H9 (cell line): ENCODE measurements at regions not wholly inside any gene's neighbourhood (a gene's known extent, or its start where the extent isn't known, plus 50 kb on each side); places are given as distances from the start of the nearest gene placed in this dataset.

Experiments used
- DNase-seq: peaks from one replicate; pipeline ENCODE4 v3.0.0-alpha.2; 2017
- H2AFZ ChIP-seq: one replicate; pipeline ENCODE4 v1.6.1; 2013; ENCODE audit warnings: mild to moderate bottlenecking, low read length, control low read depth, moderate library complexity
- H2AK5ac ChIP-seq: 2 replicates; pipeline ENCODE4 v1.6.1; 2013; ENCODE audit warnings: low read length, control low read depth, mixed read lengths; ENCODE audit not compliant: insufficient read length
- H2BK120ac ChIP-seq: one replicate; pipeline ENCODE4 v1.6.1; 2013; ENCODE audit warnings: low read depth, mild to moderate bottlenecking, low read length, control low read depth, inconsistent platforms; ENCODE audit not compliant: poor library complexity, severe bottlenecking
- H2BK12ac ChIP-seq: 2 replicates; pipeline ENCODE4 v1.6.1; 2013; ENCODE audit warnings: low read length, control low read depth, mixed read lengths, low read depth; ENCODE audit not compliant: insufficient read length
- H2BK15ac ChIP-seq: 2 replicates; pipeline ENCODE4 v1.6.1; 2013; ENCODE audit warnings: low read depth, low read length, control low read depth
- H2BK20ac ChIP-seq: one replicate; pipeline ENCODE4 v1.6.1; 2013; ENCODE audit warnings: low read depth, mild to moderate bottlenecking, low read length, control low read depth, inconsistent platforms; ENCODE audit not compliant: poor library complexity, severe bottlenecking
- H2BK5ac ChIP-seq: 2 replicates; pipeline ENCODE4 v1.6.1; 2013; ENCODE audit warnings: low read length, control low read depth, mixed read lengths; ENCODE audit not compliant: insufficient read length
- H3K14ac ChIP-seq: 2 replicates; pipeline ENCODE4 v1.6.1; 2013; ENCODE audit warnings: low read length, control low read depth; ENCODE audit not compliant: insufficient read depth
- H3K18ac ChIP-seq: 2 replicates; pipeline ENCODE4 v1.6.1; 2013; ENCODE audit warnings: low read depth, mild to moderate bottlenecking, mixed read lengths, low read length, control low read depth; ENCODE audit not compliant: insufficient read length
- H3K23ac ChIP-seq: 2 replicates; pipeline ENCODE4 v1.6.1; 2013; ENCODE audit warnings: low read length, control low read depth, mixed read lengths, low read depth; ENCODE audit not compliant: insufficient read length
- H3K23me2 ChIP-seq: 2 replicates; pipeline ENCODE4 v1.6.1; 2013; ENCODE audit warnings: low read depth, mild to moderate bottlenecking, mixed read lengths, low read length, control low read depth; ENCODE audit not compliant: insufficient read length, poor library complexity, severe bottlenecking
- H3K27ac ChIP-seq: 2 replicates; pipeline ENCODE4 v1.5.1; 2013; ENCODE audit warnings: low read length, control low read depth, mixed read lengths, low read depth; ENCODE audit not compliant: insufficient read length
- H3K27me3 ChIP-seq: 2 replicates; pipeline ENCODE4 v1.6.1; 2013; ENCODE audit warnings: low read length, control low read depth, inconsistent platforms; ENCODE audit not compliant: insufficient read depth
- H3K4ac ChIP-seq: 2 replicates; pipeline ENCODE4 v1.6.1; 2013; ENCODE audit warnings: low read depth, mild to moderate bottlenecking, control low read depth, inconsistent platforms, low read length, moderate library complexity
- H3K4me1 ChIP-seq: 2 replicates; pipeline ENCODE4 v1.6.1; 2013; ENCODE audit warnings: low read length, control low read depth, inconsistent platforms; ENCODE audit not compliant: insufficient read depth
- H3K4me2 ChIP-seq: 2 replicates; pipeline ENCODE4 v1.6.1; 2013; ENCODE audit warnings: low read length, control low read depth, mixed read lengths; ENCODE audit not compliant: insufficient read length, insufficient read depth
- H3K56ac ChIP-seq: 2 replicates; pipeline ENCODE4 v1.6.1; 2013; ENCODE audit warnings: low read depth, mild to moderate bottlenecking, mixed read lengths, low read length, control low read depth; ENCODE audit not compliant: insufficient read length
- H3K79me1 ChIP-seq: 2 replicates; pipeline ENCODE4 v1.6.1; 2013; ENCODE audit warnings: low read depth, mild to moderate bottlenecking, moderate library complexity, low read length, control low read depth, inconsistent platforms; ENCODE audit not compliant: insufficient read depth, poor library complexity, severe bottlenecking
- H3K79me2 ChIP-seq: 2 replicates; pipeline ENCODE4 v1.6.1; 2013; ENCODE audit warnings: low read length, control low read depth, inconsistent platforms; ENCODE audit not compliant: insufficient read depth
- H3K9ac ChIP-seq: 2 replicates; pipeline ENCODE4 v1.6.1; 2013; ENCODE audit warnings: low read length, control low read depth, mixed read lengths; ENCODE audit not compliant: insufficient read length; ENCODE audit errors: extremely low read depth
- H3K9me3 ChIP-seq: one replicate; pipeline ENCODE4 v1.6.1; 2013; ENCODE audit warnings: low read depth, low read length, inconsistent platforms; ENCODE audit not compliant: control insufficient read depth
- H3T11ph ChIP-seq: one replicate; pipeline ENCODE4 v1.6.1; 2013; ENCODE audit warnings: mild to moderate bottlenecking, low read length, control low read depth, inconsistent platforms
- H4K20me1 ChIP-seq: one replicate; pipeline ENCODE4 v1.6.1; 2013; ENCODE audit not compliant: control insufficient read depth, insufficient read length, insufficient read depth
- H4K5ac ChIP-seq: 2 replicates; pipeline ENCODE4 v1.6.1; 2013; ENCODE audit warnings: low read depth, mild to moderate bottlenecking, mixed read lengths, low read length, control low read depth; ENCODE audit not compliant: insufficient read length
- H4K8ac ChIP-seq: replicated peaks from 2 replicates; pipeline ENCODE4 v1.6.1; 2013; ENCODE audit warnings: low read length, control low read depth, mixed read lengths, low read depth; ENCODE audit not compliant: insufficient read length
- H4K91ac ChIP-seq: 2 replicates; pipeline ENCODE4 v1.6.1; 2013; ENCODE audit warnings: low read depth, mild to moderate bottlenecking, moderate library complexity, mixed read lengths, low read length, control low read depth; ENCODE audit not compliant: insufficient read length
- H3K27ac Mint-ChIP-seq, 3 experiments: 2 replicates in 2 of 3; 3 replicates in 1 of 3; pipeline ENCODE4 v1.8.0; 2020 to 2021; ENCODE audit warnings: mixed read lengths in 3 of 3, mild to moderate bottlenecking in 1 of 3, moderate library complexity in 1 of 3
- H3K27me3 Mint-ChIP-seq: 2 replicates; pipeline ENCODE4 v1.8.0; 2021; ENCODE audit warnings: low read depth, mild to moderate bottlenecking, moderate library complexity, mixed read lengths
- H3K36me3 Mint-ChIP-seq, 3 experiments: 2 replicates in 2 of 3; 3 replicates in 1 of 3; pipeline ENCODE4 v1.8.0; 2020 to 2021; ENCODE audit warnings: low read depth in 3 of 3, mixed read lengths in 3 of 3; ENCODE audit not compliant: insufficient read depth in 1 of 3
- H3K4me1 Mint-ChIP-seq, 2 experiments: 2 replicates each; pipeline ENCODE4 v1.8.0; 2020; ENCODE audit warnings: mixed read lengths in 2 of 2
- H3K4me3 Mint-ChIP-seq, 2 experiments: 2 replicates in 1 of 2; 3 replicates in 1 of 2; pipeline ENCODE4 v1.8.0; 2020 to 2021; ENCODE audit warnings: mild to moderate bottlenecking in 2 of 2, mixed read lengths in 2 of 2, moderate library complexity in 1 of 2
- H3K9me3 Mint-ChIP-seq, 2 experiments: 2 replicates in 1 of 2; 3 replicates in 1 of 2; pipeline ENCODE4 v1.8.0; 2020; ENCODE audit warnings: mild to moderate bottlenecking in 2 of 2, mixed read lengths in 2 of 2, moderate library complexity in 1 of 2
- CTCF ChIP-seq: fragments of 200-600 bp; sonication (generic); conservative IDR thresholded peaks from 3 replicates; pipeline ENCODE4 v1.8.0; 2021; ENCODE audit warnings: antibody characterized with exemption, mild to moderate bottlenecking
- WGBS: extraction: QIAGEN DNeasy Blood & Tissue Kit; methylation state at CpG from one replicate; pipeline ENCODE4 v1.1.7; 2013; ENCODE audit warnings: missing lambda C conversion rate, low lambda C conversion rate, mixed read lengths; ENCODE audit not compliant: insufficient read length; ENCODE audit errors: extremely low coverage; 5-methylcytosine and 5-hydroxymethylcytosine counted together

- Histone ChIP-seq H2BK120ac (no peak overlapping the region), H3K23ac (no peak overlapping the region), H3K9me3 (no peaks in the 10 kb centered on the region), H3T11ph (no peak overlapping the region), H3K23me2 (no peaks in the 10 kb centered on the region), H3K4me2 (no peak overlapping the region), H2BK5ac (no peak overlapping the region), H2BK12ac (no peak overlapping the region), H4K20me1 (no peaks in the 10 kb centered on the region), H3K4me1 (no peaks in the 10 kb centered on the region), H4K5ac (no peak overlapping the region), H2BK15ac (no peak overlapping the region), H2BK20ac (no peak overlapping the region), H4K91ac (no peak overlapping the region), H3K4ac (no peak overlapping the region), H3K9ac (no peak overlapping the region), H2AK5ac (no peak overlapping the region), H3K56ac (no peak overlapping the region), H3K79me1 (no peaks in the 10 kb centered on the region), H3K27me3 (no peaks in the 10 kb centered on the region), H3K27ac (no peak overlapping the region), H4K8ac (no peak overlapping the region), H3K18ac (no peak overlapping the region), H3K79me2 (no peaks in the 10 kb centered on the region), H3K14ac (no peak overlapping the region), H2AFZ (no peak overlapping the region)
- DNase-seq = no peak
- no CpG with 5 or more reads among the region's 2 CpGs for WGBS
- TF ChIP-seq CTCF = no peak
- H3K4me3 Mint-ChIP-seq = no peak overlapping the region
- H3K9me3 Mint-ChIP-seq = no peaks in the 10 kb centered on the region
- H3K4me1 Mint-ChIP-seq = no peaks in the 10 kb centered on the region
- no peaks in the 10 kb centered on the region for H3K27me3 Mint-ChIP-seq
- H3K36me3 Mint-ChIP-seq = no peaks in the 10 kb centered on the region
- H3K27ac Mint-ChIP-seq = no peak overlapping the region
Observed at GRCh38 chr5:164302533-164303235, 797.3 kb downstream of the MAT2B start.
